ENCODE measurements at regions not wholly inside any gene's neighbourhood (a gene's known extent, or its start where the extent isn't known, plus 50 kb on each side); places are given as distances from the start of the nearest gene placed in this dataset.

GRCh38 chr5:124410539-124411488, 335.6 kb downstream of the ZNF608 start:
- DNase-seq, result no peak

- peak; percentile 45 for DNase-seq
These were observed 337.5 kb downstream of the ZNF608 start for GRCh38 chr5:124408738-124409453.

GRCh38 chr5:124404796-124405195, 341.6 kb downstream of the ZNF608 start:
- DNase-seq, result no peak

- no peak for DNase-seq
These were observed 343.2 kb downstream of the ZNF608 start for GRCh38 chr5:124403281-124403680.

GRCh38 chr5:124402144-124402581, 344.3 kb downstream of the ZNF608 start:
- peak; percentile 60 for DNase-seq

GRCh38 chr5:124401476-124402143, 344.8 kb downstream of the ZNF608 start:
- no peak for DNase-seq

- DNase-seq, result no peak
These were observed 346.9 kb downstream of the ZNF608 start for GRCh38 chr5:124399426-124399961.

GRCh38 chr5:124398460-124398859, 348.0 kb downstream of the ZNF608 start:
- DNase-seq, result peak; percentile 10

- DNase-seq, result no peak
These were observed 349.1 kb downstream of the ZNF608 start for GRCh38 chr5:124397317-124397716.

- DNase-seq, result no peak
These were observed 350.5 kb downstream of the ZNF608 start for GRCh38 chr5:124395926-124396325.

GRCh38 chr5:124395287-124395686, 351.2 kb downstream of the ZNF608 start:
- DNase-seq, result no peak

- no peak for DNase-seq
These were observed 351.7 kb downstream of the ZNF608 start for GRCh38 chr5:124394700-124395245.

GRCh38 chr5:124393584-124394379, 352.7 kb downstream of the ZNF608 start:
- DNase-seq, result no peak

- DNase-seq, result no peak
These were observed 362.7 kb downstream of the ZNF608 start for GRCh38 chr5:124383693-124384092.

- DNase-seq, result no peak
These were observed 369.1 kb downstream of the ZNF608 start for GRCh38 chr5:124377386-124377785.

- DNase-seq, result no peak
These were observed 372.6 kb downstream of the ZNF608 start for GRCh38 chr5:124373883-124374282.

- DNase-seq, result no peak
These were observed 374.0 kb downstream of the ZNF608 start for GRCh38 chr5:124372457-124372856.

- DNase-seq, result peak; percentile 2
These were observed 375.2 kb downstream of the ZNF608 start for GRCh38 chr5:124371111-124371706.

- DNase-seq, result no peak
These were observed 375.8 kb downstream of the ZNF608 start for GRCh38 chr5:124370601-124371000.

GRCh38 chr5:124365361-124365801, 381.1 kb downstream of the ZNF608 start:
- DNase-seq, result no peak

- DNase-seq, result no peak
These were observed 390.5 kb downstream of the ZNF608 start for GRCh38 chr5:124355928-124356327.
